ENCODE measurements at regions not wholly inside any gene's neighbourhood (a gene's known extent, or its start where the extent isn't known, plus 50 kb on each side); places are given as distances from the start of the nearest gene placed in this dataset.
"Not testable (repeated sequence)": the region's sequence is repeated elsewhere in the genome, so short reads cannot be mapped to it uniquely, and the experiment has no call there.

DNA sequence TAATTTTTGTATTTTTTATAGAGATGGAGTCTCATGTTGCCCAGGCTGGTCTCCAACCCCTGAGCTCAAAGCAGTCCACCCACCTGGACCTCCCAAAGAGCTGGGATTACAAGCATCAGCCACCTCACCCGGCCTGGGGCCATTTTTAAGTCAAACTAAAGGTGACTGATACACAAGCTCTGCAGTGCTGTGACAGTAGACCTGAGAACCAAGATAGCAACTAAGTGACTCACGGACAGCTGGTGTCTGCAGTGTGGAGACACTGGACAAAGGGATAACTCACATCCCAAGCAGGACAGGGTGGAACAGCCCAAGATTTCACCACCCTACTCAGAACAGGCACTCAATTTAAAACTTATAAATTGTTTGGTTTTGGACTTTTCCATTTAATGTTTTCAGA, 402.5 kb downstream of the CD83 start:
- H3K27me3 ChIP-seq: no peaks in the 10 kb centered on the region
- no peak overlapping the region for H3K27ac ChIP-seq
- H3K9me3 ChIP-seq: no peaks in the 10 kb centered on the region
- DNase-seq (no peak), ATAC-seq (no peak)
- no peaks in the 10 kb centered on the region for H3K4me1 ChIP-seq
- TF ChIP-seq, protein P1, sequence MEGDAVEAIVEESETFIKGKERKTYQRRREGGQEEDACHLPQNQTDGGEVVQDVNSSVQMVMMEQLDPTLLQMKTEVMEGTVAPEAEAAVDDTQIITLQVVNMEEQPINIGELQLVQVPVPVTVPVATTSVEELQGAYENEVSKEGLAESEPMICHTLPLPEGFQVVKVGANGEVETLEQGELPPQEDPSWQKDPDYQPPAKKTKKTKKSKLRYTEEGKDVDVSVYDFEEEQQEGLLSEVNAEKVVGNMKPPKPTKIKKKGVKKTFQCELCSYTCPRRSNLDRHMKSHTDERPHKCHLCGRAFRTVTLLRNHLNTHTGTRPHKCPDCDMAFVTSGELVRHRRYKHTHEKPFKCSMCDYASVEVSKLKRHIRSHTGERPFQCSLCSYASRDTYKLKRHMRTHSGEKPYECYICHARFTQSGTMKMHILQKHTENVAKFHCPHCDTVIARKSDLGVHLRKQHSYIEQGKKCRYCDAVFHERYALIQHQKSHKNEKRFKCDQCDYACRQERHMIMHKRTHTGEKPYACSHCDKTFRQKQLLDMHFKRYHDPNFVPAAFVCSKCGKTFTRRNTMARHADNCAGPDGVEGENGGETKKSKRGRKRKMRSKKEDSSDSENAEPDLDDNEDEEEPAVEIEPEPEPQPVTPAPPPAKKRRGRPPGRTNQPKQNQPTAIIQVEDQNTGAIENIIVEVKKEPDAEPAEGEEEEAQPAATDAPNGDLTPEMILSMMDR (IDR thresholded peaks at IDR 0.05): no peak
- TF ChIP-seq POLR2A (IDR thresholded peaks at IDR 0.05): no peak
- H3K36me3 ChIP-seq (replicated peaks in 1 of 2; ENCODE audit: insufficient read depth in 1 of 2, low read depth in 2 of 2): no peaks in the 10 kb centered on the region
- 94 to 95% methylated on average over 2 of the region's 2 CpGs for WGBS, 2 donors
- intact Hi-C loops (cut with DNase I): no loop called here
- H3K4me3 ChIP-seq: no peak overlapping the region

DNA sequence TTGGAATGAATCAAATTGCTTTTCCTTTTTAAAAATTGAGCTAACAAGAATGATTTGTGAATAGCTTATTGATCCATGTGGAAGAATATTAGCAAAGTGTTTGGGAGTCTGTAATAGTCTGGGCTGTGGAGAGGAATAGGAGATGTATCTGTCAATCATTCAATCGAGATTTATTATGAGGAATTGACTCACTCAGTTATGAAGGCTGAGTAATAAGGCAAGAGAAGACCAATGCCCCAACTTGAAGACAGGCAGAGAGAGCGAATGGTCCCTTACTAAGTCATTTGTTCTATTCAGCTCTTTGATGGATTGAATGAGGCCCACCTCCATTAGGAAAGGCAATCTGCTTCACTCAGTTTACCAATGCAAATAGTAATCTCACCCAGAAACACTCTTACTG, 403.0 kb downstream of the CD83 start:
- Histone ChIP-seq H3K36me3 (replicated peaks in 1 of 2; ENCODE audit: insufficient read depth in 1 of 2, low read depth in 2 of 2) (no peaks in the 10 kb centered on the region), H3K4me1 (no peaks in the 10 kb centered on the region), H3K9me3 (no peaks in the 10 kb centered on the region), H3K4me3 (no peak overlapping the region), H3K27me3 (no peaks in the 10 kb centered on the region), H3K27ac (no peak overlapping the region)
- WGBS, 2 donors: 73 to 78% methylated on average over 2 of the region's 2 CpGs
- no peak for TF ChIP-seq POLR2A (IDR thresholded peaks at IDR 0.05)
- TF ChIP-seq, protein P1 (IDR thresholded peaks at IDR 0.05): no peak
- no peak for DNase-seq
- intact Hi-C loops (cut with DNase I): no loop called here
- ATAC-seq: no peak

DNA sequence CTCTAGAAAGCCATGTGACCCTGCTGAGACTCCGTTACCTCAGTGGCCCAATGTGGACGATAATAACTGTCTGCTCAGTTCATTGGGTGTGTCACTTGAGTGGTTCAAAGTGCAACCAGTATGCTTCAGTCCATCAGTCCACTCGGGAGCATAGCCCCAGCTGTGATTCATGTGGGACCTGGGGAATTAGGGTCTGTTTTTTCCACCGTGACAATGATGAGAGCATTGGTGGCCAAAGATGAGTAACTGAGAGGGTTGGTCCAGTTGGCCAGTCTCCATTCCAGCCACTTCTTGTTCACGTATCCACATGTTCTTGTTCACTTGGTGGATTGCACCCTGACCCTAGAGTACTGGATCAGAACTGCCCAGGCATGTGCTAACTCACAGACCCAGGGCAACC, 403.6 kb downstream of the CD83 start:
- Histone ChIP-seq H3K36me3 (replicated peaks in 1 of 2; ENCODE audit: insufficient read depth in 1 of 2, low read depth in 2 of 2) (no peaks in the 10 kb centered on the region), H3K27me3 (no peaks in the 10 kb centered on the region), H3K9me3 (no peaks in the 10 kb centered on the region), H3K27ac (no peak overlapping the region), H3K4me1 (no peaks in the 10 kb centered on the region), H3K4me3 (no peak overlapping the region)
- ATAC-seq (no peak), DNase-seq (no peak)
- WGBS, 2 donors: 75 to 80% methylated on average over 5 of the region's 5 CpGs
- intact Hi-C loops (cut with DNase I): no loop called here
- TF ChIP-seq, protein P1 (IDR thresholded peaks at IDR 0.05): no peak
- no peak for TF ChIP-seq POLR2A (IDR thresholded peaks at IDR 0.05)

DNA sequence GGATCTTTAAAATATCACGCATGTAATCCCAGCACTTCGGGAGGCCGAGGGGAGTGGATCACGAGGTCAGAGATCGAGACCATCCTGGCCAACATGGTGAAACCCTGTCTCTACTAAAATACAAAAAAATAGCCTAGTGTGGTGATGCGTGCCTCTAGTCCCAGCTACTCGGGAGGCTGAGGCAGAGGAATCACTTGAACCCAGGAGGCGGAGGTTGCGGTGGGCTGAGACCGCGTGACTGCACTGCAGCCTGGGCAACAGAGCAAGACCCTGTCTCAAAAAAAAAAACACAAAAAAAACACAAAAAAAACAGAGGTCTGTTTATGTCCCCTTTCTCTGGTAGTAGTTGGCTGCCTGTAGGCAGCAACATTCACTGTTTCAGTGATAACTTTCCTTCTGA, 404.3 kb downstream of the CD83 start:
- ATAC-seq, H3K27ac ChIP-seq: not testable (repeated sequence)

DNA sequence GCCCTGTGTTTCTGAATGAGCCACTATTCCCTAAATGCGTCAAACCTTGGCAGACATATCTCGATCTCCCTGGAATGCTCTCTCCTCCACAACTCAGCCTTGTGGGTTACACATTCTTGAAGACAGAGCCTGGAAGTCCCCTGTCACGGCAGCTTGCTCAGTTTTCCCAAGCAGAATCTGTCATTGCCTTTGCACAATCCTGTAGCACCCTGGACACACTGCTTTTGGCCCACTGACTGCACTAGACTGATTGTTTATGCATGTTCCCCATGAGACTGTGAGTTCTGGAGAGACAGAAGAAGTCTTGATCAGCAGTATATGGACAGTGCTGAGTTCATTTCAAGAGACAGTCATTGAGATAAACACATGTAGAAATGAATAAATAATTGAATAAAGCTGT, 406.7 kb downstream of the CD83 start:
- TF ChIP-seq, protein P1 (IDR thresholded peaks at IDR 0.05): no peak
- no peak for TF ChIP-seq POLR2A (IDR thresholded peaks at IDR 0.05)
- Histone ChIP-seq H3K9me3 (no peaks in the 10 kb centered on the region), H3K27ac (no peak overlapping the region), H3K36me3 (replicated peaks in 1 of 2; ENCODE audit: insufficient read depth in 1 of 2, low read depth in 2 of 2) (no peaks in the 10 kb centered on the region), H3K27me3 (no peaks in the 10 kb centered on the region), H3K4me3 (no peak overlapping the region), H3K4me1 (no peaks in the 10 kb centered on the region)
- ATAC-seq (peak; percentile 60), DNase-seq (peak in 2 of 4 donors; percentile 13 to 36)
- intact Hi-C loops (cut with DNase I): no loop called here
- WGBS, 2 donors: 75 to 97% methylated on average over 3 of the region's 3 CpGs

More for the DNA sequence above, 404.3 kb downstream of the CD83 start:
- H3K27me3 ChIP-seq; H3K36me3 ChIP-seq (replicated peaks in 1 of 2; ENCODE audit: insufficient read depth in 1 of 2, low read depth in 2 of 2); DNase-seq; intact Hi-C loops (cut with DNase I); H3K4me1 ChIP-seq; H3K9me3 ChIP-seq; H3K4me3 ChIP-seq: not testable (repeated sequence)
- WGBS, 2 donors: 88 to 92% methylated on average over 9 to 11 of the region's 11 CpGs

Measured in body of pancreas (tissue), 4 donors.